ENCODE measurements at regions not wholly inside any gene's neighbourhood (a gene's known extent, or its start where the extent isn't known, plus 50 kb on each side); places are given as distances from the start of the nearest gene placed in this dataset.
"Not testable (repeated sequence)": the region's sequence is repeated elsewhere in the genome, so short reads cannot be mapped to it uniquely, and the experiment has no call there.

GRCh38 chr11:19612025-19612424 lies 100.6 kb upstream of the NAV2 start:
- TF ChIP-seq PATZ1 (CRISPR knock-in tag; IDR thresholded peaks at IDR 0.05; ENCODE audit: borderline replicate concordance); RARB (CRISPR knock-in tag; IDR thresholded peaks at IDR 0.05); BACH2 (CRISPR knock-in tag; IDR thresholded peaks at IDR 0.05; ENCODE audit: borderline replicate concordance); PPARA (CRISPR knock-in tag; IDR thresholded peaks at IDR 0.05; ENCODE audit: borderline replicate concordance); ZFP3 (CRISPR knock-in tag; IDR thresholded peaks at IDR 0.05); CREB5 (CRISPR knock-in tag; IDR thresholded peaks at IDR 0.05; ENCODE audit: low read depth); ZC3H10 (CRISPR knock-in tag; IDR thresholded peaks at IDR 0.05): not testable (repeated sequence)
